IMR-90 (cell line): ENCODE measurements at regions not wholly inside any gene's neighbourhood (a gene's known extent, or its start where the extent isn't known, plus 50 kb on each side); places are given as distances from the start of the nearest gene placed in this dataset.

Source experiments
- ATAC-seq: fragments of 200-7000 bp; cut with Tn5 transposase; 2 replicates; pipeline ENCODE4 v1.9.1; 2020; ENCODE audit warnings: low read depth, mild to moderate bottlenecking, moderate library complexity
- BruUV-seq: library from RNA; stranded (reverse); fragments of 400-500 nt; replicated peaks from 2 replicates; lab custom pipeline; 2021; lab: Mats Ljungman, UMichigan
- CTCF ChIA-PET: fragments of 300-600 bp; formaldehyde crosslinking; extraction: SDS; loops from one replicate; lab custom pipeline; 2021; ENCODE audit warnings: antibody characterized with exemption; lab: Yijun Ruan, JAX
- POLR2A ChIA-PET: fragments of 300-600 bp; sonication (Branson Sonifier 250); formaldehyde crosslinking; loops from one replicate; lab custom pipeline; 2022; ENCODE audit warnings: antibody characterized with exemption; ENCODE audit not compliant: unreplicated experiment; lab: Charles Lee
- DNase-seq: peaks from one replicate; pipeline ENCODE4 v3.0.0; 2013
- H2AFZ ChIP-seq: replicated peaks from 2 replicates; pipeline ENCODE3; 2013; ENCODE audit warnings: low read length, mild to moderate bottlenecking; ENCODE audit not compliant: poor library complexity
- H2AK5ac ChIP-seq: 2 replicates; pipeline ENCODE4 v1.6.1; 2013; ENCODE audit warnings: low read depth, low read length, inconsistent platforms
- H2AK9ac ChIP-seq: replicated peaks from 2 replicates; pipeline ENCODE3; 2013; ENCODE audit warnings: mild to moderate bottlenecking, low read depth, low read length, moderate library complexity; ENCODE audit not compliant: poor library complexity
- H2BK120ac ChIP-seq: 2 replicates; pipeline ENCODE4 v1.6.1; 2013; ENCODE audit warnings: low read depth, low read length, inconsistent platforms
- H2BK15ac ChIP-seq: 3 replicates; pipeline ENCODE4 v1.6.1; 2013; ENCODE audit warnings: low read depth, low read length, inconsistent platforms
- H2BK20ac ChIP-seq: 2 replicates; pipeline ENCODE4 v1.6.1; 2013; ENCODE audit warnings: low read depth, mild to moderate bottlenecking, inconsistent platforms, low read length, moderate library complexity
- H2BK5ac ChIP-seq: 2 replicates; pipeline ENCODE4 v1.6.1; 2013; ENCODE audit warnings: mild to moderate bottlenecking, low read depth, low read length, inconsistent platforms; ENCODE audit not compliant: poor library complexity, severe bottlenecking
- H3K14ac ChIP-seq: replicated peaks from 2 replicates; pipeline ENCODE4 v1.6.1; 2013; ENCODE audit warnings: low read depth, low read length, inconsistent platforms
- H3K18ac ChIP-seq: 2 replicates; pipeline ENCODE4 v1.6.1; 2013; ENCODE audit warnings: low read depth, low read length, control low read depth
- H3K23ac ChIP-seq: 2 replicates; pipeline ENCODE4 v1.6.1; 2013; ENCODE audit warnings: low read depth, low read length, inconsistent platforms
- H3K27ac ChIP-seq: 2 replicates; pipeline ENCODE4 v1.5.1; 2013; ENCODE audit warnings: mild to moderate bottlenecking, control low read depth, low read length; ENCODE audit not compliant: insufficient read depth
- H3K27me3 ChIP-seq: 2 replicates; pipeline ENCODE4 v1.6.1; 2013; ENCODE audit warnings: low read length; ENCODE audit not compliant: control insufficient read depth, insufficient read depth
- H3K36me3 ChIP-seq: 2 replicates; pipeline ENCODE4 v1.6.1; 2013; ENCODE audit warnings: low read length, mixed read lengths; ENCODE audit not compliant: control insufficient read depth, insufficient read depth
- H3K4ac ChIP-seq: 2 replicates; pipeline ENCODE4 v1.6.1; 2013; ENCODE audit warnings: low read depth, low read length, inconsistent platforms
- H3K4me1 ChIP-seq: 2 replicates; pipeline ENCODE4 v1.6.1; 2013; ENCODE audit warnings: low read length, mixed read lengths; ENCODE audit not compliant: control insufficient read depth, insufficient read depth
- H3K4me2 ChIP-seq: 2 replicates; pipeline ENCODE4 v1.6.1; 2013; ENCODE audit warnings: low read depth, mild to moderate bottlenecking, control low read depth, low read length, moderate library complexity
- H3K4me3 ChIP-seq: 2 replicates; pipeline ENCODE4 v1.5.1; 2013; ENCODE audit warnings: low read depth, mild to moderate bottlenecking, control low read depth, low read length, moderate library complexity; ENCODE audit not compliant: insufficient read depth
- H3K56ac ChIP-seq: 2 replicates; pipeline ENCODE4 v1.6.1; 2013; ENCODE audit warnings: low read length, inconsistent platforms; ENCODE audit not compliant: insufficient read depth; ENCODE audit errors: extremely low read depth
- H3K79me1 ChIP-seq, 2 experiments: 2 replicates each; pipeline ENCODE4 v1.6.1; 2013; ENCODE audit warnings: low read length in 2 of 2, inconsistent platforms in 1 of 2, low read depth in 1 of 2
- H3K9ac ChIP-seq: 2 replicates; pipeline ENCODE4 v1.6.1; 2013; ENCODE audit warnings: low read depth, low read length, control low read depth
- H3K9me1 ChIP-seq: 2 replicates; pipeline ENCODE4 v1.6.1; 2013; ENCODE audit warnings: low read length, inconsistent platforms; ENCODE audit not compliant: insufficient read depth
- H3K9me3 ChIP-seq: 2 replicates; pipeline ENCODE4 v1.6.1; 2013; ENCODE audit warnings: low read length; ENCODE audit not compliant: control insufficient read depth, insufficient read depth
- H4K20me1 ChIP-seq: 2 replicates; pipeline ENCODE4 v1.6.1; 2013; ENCODE audit warnings: low read length, inconsistent platforms; ENCODE audit not compliant: insufficient read depth
- H4K5ac ChIP-seq: 2 replicates; pipeline ENCODE4 v1.6.1; 2013; ENCODE audit warnings: mild to moderate bottlenecking, low read depth, low read length, control low read depth
- H4K8ac ChIP-seq, 2 experiments: 2 replicates each; pipeline ENCODE4 v1.6.1; 2013; ENCODE audit warnings: low read depth in 2 of 2, low read length in 2 of 2, control low read depth in 1 of 2, inconsistent platforms in 1 of 2
- H4K91ac ChIP-seq: 2 replicates; pipeline ENCODE4 v1.6.1; 2013; ENCODE audit warnings: low read depth, low read length, inconsistent platforms; ENCODE audit not compliant: insufficient read depth
- BHLHE40 ChIP-seq: fragments of 150-350 bp; IDR thresholded peaks from 2 replicates; pipeline ENCODE4 v1.6.1; 2016; ENCODE audit warnings: mild to moderate bottlenecking, low read depth, low read length
- ELK1 ChIP-seq: fragments of 150-350 bp; IDR thresholded peaks from 2 replicates; pipeline ENCODE4 v1.6.1; 2016; ENCODE audit warnings: low read depth, mild to moderate bottlenecking, low read length, moderate library complexity, borderline replicate concordance
- MAZ ChIP-seq: IDR thresholded peaks from 2 replicates; pipeline ENCODE4 v1.6.1; 2012; ENCODE audit warnings: low read depth, mild to moderate bottlenecking, low read length, improper control_type of control experiment, moderate library complexity, borderline replicate concordance
- MXI1 ChIP-seq: IDR thresholded peaks from 2 replicates; pipeline ENCODE4 v1.6.1; 2012; ENCODE audit warnings: low read depth, mild to moderate bottlenecking, low read length, moderate library complexity, borderline replicate concordance
- NFE2L2 ChIP-seq: fragments of 150-350 bp; IDR thresholded peaks from 2 replicates; pipeline ENCODE4 v1.6.1; 2016; ENCODE audit warnings: low read depth, mild to moderate bottlenecking, low read length
- RCOR1 ChIP-seq: IDR thresholded peaks from 2 replicates; pipeline ENCODE4 v1.6.1; 2012; ENCODE audit warnings: mild to moderate bottlenecking, low read length, improper control_type of control experiment; ENCODE audit not compliant: insufficient replicate concordance
- WGBS, 2 experiments: methylation state at CpG; one replicate each; pipeline versions ENCODE4 v1.1.5 to v1.1.7; 2013; ENCODE audit warnings: missing lambda C conversion rate in 2 of 2; ENCODE audit not compliant: insufficient read length in 1 of 2; ENCODE audit errors: extremely low coverage in 2 of 2; 5-methylcytosine and 5-hydroxymethylcytosine counted together
- dilution Hi-C: fragments of 300-500 bp; cut with HindIII; formaldehyde crosslinking; loops from one replicate; pipeline ENCODE4 v1.14.3; 2018; ENCODE audit warnings: low sequenced_read_pairs; ENCODE audit not compliant: unreplicated experiment
- in situ Hi-C: fragments of 300-500 bp; cut with MboI; formaldehyde crosslinking; loops from 3 replicates; pipeline ENCODE4 v1.14.3; 2019; ENCODE audit warnings: low sequenced_read_pairs, inconsistent platforms, mixed read lengths
- intact Hi-C: fragments of 100-400 bp; cut with micrococcal nuclease; formaldehyde crosslinking; loops from 2 replicates; pipeline ENCODE4 v1.10.0; 2022

GRCh38 chr12:22118238-22118790 is 72.3 kb downstream of the CMAS start:
- H4K8ac ChIP-seq = no peak overlapping the region
- dilution Hi-C loops = no loop called here
- POLR2A ChIA-PET = interaction anchor here (0.6 kb wide), 1 partner anchor 391 kb away, joined by 6 read pairs; no protein-coding TSS in a partner anchor
- no peak overlapping the region for H2AK5ac ChIP-seq
- ATAC-seq (no peak), DNase-seq (no peak)
- no peak overlapping the region for H2BK5ac ChIP-seq
- no peak overlapping the region for H4K91ac ChIP-seq
- H2AFZ ChIP-seq = no peak overlapping the region
- H2BK15ac ChIP-seq = no peak overlapping the region
- no peak overlapping the region for H3K4me2 ChIP-seq
- peaks cover 4% of the 10 kb centered on the region for H3K27me3 ChIP-seq
- no peaks in the 10 kb centered on the region for H3K9me1 ChIP-seq
- H3K4me3 ChIP-seq = no peak overlapping the region
- no peak overlapping the region for H2AK9ac ChIP-seq
- no peaks in the 10 kb centered on the region for H3K4me1 ChIP-seq
- TF ChIP-seq MXI1 = no peak
- no peak for TF ChIP-seq MAZ
- TF ChIP-seq RCOR1 = no peak
- no peak for TF ChIP-seq ELK1
- no peak for TF ChIP-seq BHLHE40
- no peak for TF ChIP-seq NFE2L2
- no peaks in the 10 kb centered on the region for H3K79me1 ChIP-seq
- H2BK20ac ChIP-seq = no peak overlapping the region
- H3K9ac ChIP-seq = no peak overlapping the region
- no peak overlapping the region for H4K5ac ChIP-seq
- H3K36me3 ChIP-seq = no peaks in the 10 kb centered on the region
- H4K20me1 ChIP-seq = no peaks in the 10 kb centered on the region
- no peak overlapping the region for H3K18ac ChIP-seq
- no peak overlapping the region for H2BK120ac ChIP-seq
- H3K4ac ChIP-seq = no peak overlapping the region
- H3K23ac ChIP-seq = no peak overlapping the region
- no peak overlapping the region for H3K56ac ChIP-seq
- no peaks in the 10 kb centered on the region for H3K9me3 ChIP-seq
- no TSS peak for BruUV-seq
- CTCF ChIA-PET = interaction anchor here (0.7 kb wide), 1 partner anchor 411 kb away, joined by 3 read pairs; no protein-coding TSS in a partner anchor
- in situ Hi-C loops = no loop called here
- intact Hi-C loops = no loop called here
- no peak overlapping the region for H3K27ac ChIP-seq
- WGBS, 2 experiments = no CpG with 5 or more reads among the region's 3 CpGs
- H3K14ac ChIP-seq = no peak overlapping the region
